Neural progenitor cell (in vitro differentiated cells): ENCODE measurements at regions not wholly inside any gene's neighbourhood (a gene's known extent, or its start where the extent isn't known, plus 50 kb on each side); places are given as distances from the start of the nearest gene placed in this dataset.
"Not testable (repeated sequence)": the region's sequence is repeated elsewhere in the genome, so short reads cannot be mapped to it uniquely, and the experiment has no call there.

Experiments
- DNase-seq: peaks from one replicate; pipeline ENCODE4 v3.0.0-alpha.2; 2016; ENCODE audit warnings: low spot score
- H2AFZ ChIP-seq: fragments of 200-600 bp; sonication (generic); replicated peaks from 2 replicates; pipeline ENCODE4 v1.6.1; 2016; ENCODE audit warnings: antibody characterized with exemption
- H3F3A ChIP-seq: fragments of 200-600 bp; sonication (generic); 2 replicates; pipeline ENCODE4 v1.6.1; 2016; ENCODE audit warnings: antibody characterized with exemption, low read depth
- H3K27ac ChIP-seq: fragments of 200-600 bp; sonication (generic); 2 replicates; pipeline ENCODE4 v1.5.1; 2016; ENCODE audit warnings: mild to moderate bottlenecking
- H3K27me3 ChIP-seq: fragments of 200-600 bp; sonication (generic); 2 replicates; pipeline ENCODE4 v1.6.1; 2016; ENCODE audit warnings: mild to moderate bottlenecking, moderate library complexity
- H3K36me3 ChIP-seq: fragments of 200-600 bp; sonication (generic); 2 replicates; pipeline ENCODE4 v1.5.1; 2016
- H3K4me1 ChIP-seq: fragments of 200-600 bp; sonication (generic); 2 replicates; pipeline ENCODE4 v1.6.1; 2016; ENCODE audit warnings: mixed run types
- H3K4me2 ChIP-seq: fragments of 200-600 bp; sonication (generic); 2 replicates; pipeline ENCODE4 v1.6.1; 2016
- H3K4me3 ChIP-seq: fragments of 200-600 bp; sonication (generic); 2 replicates; pipeline ENCODE4 v1.5.1; 2016
- H3K79me2 ChIP-seq: fragments of 200-600 bp; sonication (generic); 2 replicates; pipeline ENCODE4 v1.6.1; 2016; ENCODE audit warnings: low read depth
- H3K9ac ChIP-seq: fragments of 200-600 bp; sonication (generic); 2 replicates; pipeline ENCODE4 v1.6.1; 2016
- H3K9me3 ChIP-seq: fragments of 200-600 bp; sonication (generic); 2 replicates; pipeline ENCODE4 v1.5.1; 2016; ENCODE audit warnings: low read depth
- H4K20me1 ChIP-seq: fragments of 200-600 bp; sonication (generic); 2 replicates; pipeline ENCODE4 v1.6.1; 2016; ENCODE audit warnings: low read depth
- H3K27ac Mint-ChIP-seq: 3 replicates; pipeline ENCODE4 v1.8.0; 2021; ENCODE audit warnings: mixed read lengths
- H3K27me3 Mint-ChIP-seq: 2 replicates; pipeline ENCODE4 v1.8.0; 2022; ENCODE audit warnings: low read depth, mild to moderate bottlenecking, inconsistent platforms, moderate library complexity, mixed read lengths; ENCODE audit not compliant: insufficient read depth
- H3K36me3 Mint-ChIP-seq: 3 replicates; pipeline ENCODE4 v1.8.0; 2021; ENCODE audit warnings: mixed read lengths
- H3K4me1 Mint-ChIP-seq: 3 replicates; pipeline ENCODE4 v1.8.0; 2021; ENCODE audit warnings: mixed read lengths
- H3K4me3 Mint-ChIP-seq: 3 replicates; pipeline ENCODE4 v1.8.0; 2021; ENCODE audit warnings: mild to moderate bottlenecking, moderate library complexity, mixed read lengths
- H3K9me3 Mint-ChIP-seq: 3 replicates; pipeline ENCODE4 v1.8.0; 2020; ENCODE audit warnings: mixed read lengths
- EZH2 ChIP-seq: fragments of 200-600 bp; sonication (generic); IDR thresholded peaks from 2 replicates; pipeline ENCODE4 v1.6.1; 2017; ENCODE audit warnings: antibody characterized with exemption, mild to moderate bottlenecking, moderate library complexity
- EZH2phosphoT487 ChIP-seq: fragments of 200-600 bp; sonication (generic); IDR thresholded peaks from 2 replicates; pipeline ENCODE4 v1.6.1; 2017; ENCODE audit warnings: antibody characterized with exemption
- TF ChIP-seq, protein P1 (sequence below): fragments of 200-600 bp; sonication (generic); IDR thresholded peaks from 2 replicates; pipeline ENCODE4 v1.5.1; 2017; ENCODE audit warnings: antibody characterized with exemption, mild to moderate bottlenecking

GRCh38 chr2:16057661-16058060 lies 117.3 kb downstream of the MYCN start:
- H3K9me3 Mint-ChIP-seq: peaks cover 25% of the 10 kb centered on the region
- TF ChIP-seq EZH2phosphoT487: no peak
- TF ChIP-seq EZH2: no peak
- no peak overlapping the region for H3K4me2 ChIP-seq

DNA sequence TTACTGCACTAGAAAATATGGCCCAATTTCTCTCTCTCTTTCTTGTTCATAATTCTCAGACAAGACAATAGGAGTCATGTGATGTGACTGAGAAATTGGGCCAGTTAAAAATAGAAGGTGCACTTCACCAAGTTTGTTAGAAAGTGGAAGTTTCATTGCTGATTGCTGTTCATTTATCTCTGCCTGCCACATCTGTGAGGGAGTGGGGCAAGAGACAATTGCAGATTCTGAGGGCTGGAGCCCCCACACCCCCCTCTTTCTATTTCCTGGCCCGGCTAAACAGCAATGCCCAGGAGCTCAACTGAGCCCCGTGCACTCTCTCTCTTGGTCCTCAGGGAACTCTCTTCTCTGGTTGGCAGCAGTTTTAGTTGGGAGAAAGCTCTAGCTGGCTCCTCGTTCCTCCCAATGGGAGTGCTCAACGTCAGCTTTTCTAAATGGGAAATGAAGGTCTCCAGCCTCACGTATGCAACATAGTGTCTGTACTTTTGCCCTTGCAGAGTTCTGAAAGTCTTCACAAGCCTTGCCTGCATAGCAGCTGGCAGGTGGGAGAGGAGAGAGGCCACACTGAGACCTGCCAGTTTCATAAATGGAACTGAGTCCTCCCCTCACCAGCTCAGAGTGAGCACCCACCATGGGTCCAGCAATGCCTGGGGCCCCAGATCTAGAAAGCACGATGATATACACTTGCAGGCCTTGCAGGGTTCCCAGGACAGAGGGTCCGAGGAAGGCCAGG lies 115.7 kb downstream of the MYCN start:
- Histone ChIP-seq H4K20me1 (no peaks in the 10 kb centered on the region), H3K4me2 (no peak overlapping the region), H3K36me3 (no peaks in the 10 kb centered on the region), H3K4me3 (no peak overlapping the region), H3K79me2 (no peaks in the 10 kb centered on the region), H3K27ac (no peak overlapping the region), H3K4me1 (peaks cover 3% of the 10 kb centered on the region), H3K9me3 (no peaks in the 10 kb centered on the region), H3F3A (no peaks in the 10 kb centered on the region), H3K9ac (no peak overlapping the region), H3K27me3 (no peaks in the 10 kb centered on the region), H2AFZ (peak overlapping the region; percentile 64)
- no peak for TF ChIP-seq EZH2phosphoT487
- TF ChIP-seq, protein P1, sequence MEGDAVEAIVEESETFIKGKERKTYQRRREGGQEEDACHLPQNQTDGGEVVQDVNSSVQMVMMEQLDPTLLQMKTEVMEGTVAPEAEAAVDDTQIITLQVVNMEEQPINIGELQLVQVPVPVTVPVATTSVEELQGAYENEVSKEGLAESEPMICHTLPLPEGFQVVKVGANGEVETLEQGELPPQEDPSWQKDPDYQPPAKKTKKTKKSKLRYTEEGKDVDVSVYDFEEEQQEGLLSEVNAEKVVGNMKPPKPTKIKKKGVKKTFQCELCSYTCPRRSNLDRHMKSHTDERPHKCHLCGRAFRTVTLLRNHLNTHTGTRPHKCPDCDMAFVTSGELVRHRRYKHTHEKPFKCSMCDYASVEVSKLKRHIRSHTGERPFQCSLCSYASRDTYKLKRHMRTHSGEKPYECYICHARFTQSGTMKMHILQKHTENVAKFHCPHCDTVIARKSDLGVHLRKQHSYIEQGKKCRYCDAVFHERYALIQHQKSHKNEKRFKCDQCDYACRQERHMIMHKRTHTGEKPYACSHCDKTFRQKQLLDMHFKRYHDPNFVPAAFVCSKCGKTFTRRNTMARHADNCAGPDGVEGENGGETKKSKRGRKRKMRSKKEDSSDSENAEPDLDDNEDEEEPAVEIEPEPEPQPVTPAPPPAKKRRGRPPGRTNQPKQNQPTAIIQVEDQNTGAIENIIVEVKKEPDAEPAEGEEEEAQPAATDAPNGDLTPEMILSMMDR: no peak
- no peak for TF ChIP-seq EZH2
- DNase-seq: no peak
- H3K9me3 Mint-ChIP-seq: peaks cover 11% of the 10 kb centered on the region
- peaks cover 11% of the 10 kb centered on the region for H3K27me3 Mint-ChIP-seq
- no peaks in the 10 kb centered on the region for H3K36me3 Mint-ChIP-seq
- H3K27ac Mint-ChIP-seq: no peak overlapping the region
- H3K4me1 Mint-ChIP-seq: peaks cover 20% of the 10 kb centered on the region
- no peak overlapping the region for H3K4me3 Mint-ChIP-seq

More at GRCh38 chr2:16057661-16058060, 117.3 kb downstream of the MYCN start:
- H4K20me1 ChIP-seq: no peaks in the 10 kb centered on the region
- no peak overlapping the region for H3K27ac ChIP-seq
- Mint-ChIP-seq H3K36me3 (peaks cover 3% of the 10 kb centered on the region), H3K27ac (no peak overlapping the region), H3K27me3 (peaks cover 11% of the 10 kb centered on the region), H3K4me3 (no peak overlapping the region), H3K4me1 (peaks cover 13% of the 10 kb centered on the region)
- H3K79me2 ChIP-seq: no peaks in the 10 kb centered on the region
- H3K9ac ChIP-seq: no peak overlapping the region
- no peaks in the 10 kb centered on the region for H3F3A ChIP-seq
- no peaks in the 10 kb centered on the region for H3K4me1 ChIP-seq
- no peak for DNase-seq
- no peak overlapping the region for H3K4me3 ChIP-seq
- no peak overlapping the region for H2AFZ ChIP-seq
- H3K36me3 ChIP-seq: no peaks in the 10 kb centered on the region
- no peaks in the 10 kb centered on the region for H3K27me3 ChIP-seq
- H3K9me3 ChIP-seq: peaks cover under 1% of the 10 kb centered on the region

DNA sequence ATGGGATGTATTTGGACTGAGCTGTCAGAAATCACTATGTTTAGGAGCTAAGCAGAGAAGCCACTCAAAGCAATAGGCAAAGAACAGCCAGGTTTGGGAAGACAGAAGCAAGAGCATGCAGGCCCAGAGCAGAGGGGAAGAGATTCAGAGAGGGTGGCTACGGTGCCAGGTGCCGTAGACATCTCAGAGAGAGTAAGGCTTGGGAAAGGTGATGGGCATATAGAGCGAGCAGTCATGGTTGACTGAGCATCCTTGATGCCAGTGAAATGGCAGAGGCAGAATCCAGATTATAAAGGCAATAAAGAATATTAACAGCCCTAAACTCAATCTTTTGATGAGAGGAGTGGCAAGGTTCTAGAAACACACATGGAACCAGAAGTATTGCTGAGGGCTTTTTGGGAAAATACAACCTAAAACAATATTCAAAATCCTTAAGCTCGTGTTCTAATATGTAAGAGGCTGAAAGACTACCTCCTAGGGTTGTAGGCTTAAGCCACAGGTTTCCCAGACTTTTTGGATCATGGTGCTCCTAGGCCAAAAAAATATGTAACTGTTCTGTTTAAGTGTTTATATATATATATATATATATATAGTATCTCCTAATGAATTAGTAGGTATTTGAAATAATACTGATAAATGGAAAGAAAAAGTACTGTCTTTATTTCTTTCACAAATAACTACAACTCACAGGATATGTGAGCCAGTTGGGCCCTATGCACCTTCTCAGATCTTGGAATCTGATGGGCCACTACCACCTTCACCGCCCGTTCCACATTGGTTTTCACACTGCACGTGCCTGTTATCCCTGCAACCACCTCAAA lies 113.3 kb downstream of the MYCN start:
- no peak overlapping the region for H3K4me2 ChIP-seq
- no peak for TF ChIP-seq EZH2phosphoT487
- TF ChIP-seq, protein P1: no peak
- no peak for TF ChIP-seq EZH2

DNA sequence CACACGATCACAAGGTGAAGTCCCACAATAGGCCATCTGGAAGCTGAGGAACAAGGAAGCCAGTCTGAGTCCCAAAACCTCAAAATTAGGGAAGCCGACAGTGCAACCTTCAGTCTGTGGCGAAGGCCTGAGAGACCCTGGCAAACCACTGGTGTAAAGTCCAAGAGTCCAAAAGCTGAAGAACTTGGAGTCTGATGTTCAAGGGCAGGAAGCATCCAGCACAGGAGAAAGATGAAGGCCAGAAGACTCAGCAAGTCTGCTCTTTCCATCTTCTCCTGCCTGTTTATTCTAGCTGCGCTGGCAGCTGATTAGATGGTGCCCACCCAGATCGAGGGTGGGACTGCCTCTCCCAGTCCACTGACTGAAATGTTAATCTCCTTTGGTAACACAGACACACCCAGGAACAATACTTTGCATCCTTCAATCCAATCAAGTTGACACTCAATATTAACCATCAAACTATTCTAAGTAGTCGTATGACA lies 112.3 kb downstream of the MYCN start:
- not testable (repeated sequence) for H3K9ac ChIP-seq, H3K27me3 ChIP-seq, H3K36me3 ChIP-seq, H3K36me3 Mint-ChIP-seq, H3K9me3 ChIP-seq, H4K20me1 ChIP-seq, H3F3A ChIP-seq, H3K9me3 Mint-ChIP-seq, H3K4me2 ChIP-seq, DNase-seq, H3K4me3 ChIP-seq, H2AFZ ChIP-seq, H3K4me3 Mint-ChIP-seq, H3K27ac ChIP-seq, H3K79me2 ChIP-seq, H3K27me3 Mint-ChIP-seq, H3K27ac Mint-ChIP-seq
- H3K4me1 ChIP-seq: peaks cover 11% of the 10 kb centered on the region
- peaks cover 34% of the 10 kb centered on the region for H3K4me1 Mint-ChIP-seq

More for the DNA sequence above, 113.3 kb downstream of the MYCN start:
- Histone ChIP-seq H3K9me3 (no peaks in the 10 kb centered on the region), H2AFZ (no peak overlapping the region), H3K79me2 (no peaks in the 10 kb centered on the region), H3K9ac (no peak overlapping the region), H3K4me1 (peaks cover 11% of the 10 kb centered on the region), H3K27ac (no peak overlapping the region), H3K36me3 (no peaks in the 10 kb centered on the region), H3F3A (no peaks in the 10 kb centered on the region), H4K20me1 (no peaks in the 10 kb centered on the region), H3K4me3 (no peak overlapping the region), H3K27me3 (no peaks in the 10 kb centered on the region)
- no peak overlapping the region for H3K4me3 Mint-ChIP-seq
- no peaks in the 10 kb centered on the region for H3K36me3 Mint-ChIP-seq
- no peak overlapping the region for H3K27ac Mint-ChIP-seq
- H3K4me1 Mint-ChIP-seq: peaks cover 34% of the 10 kb centered on the region
- H3K27me3 Mint-ChIP-seq: peaks cover 8% of the 10 kb centered on the region
- DNase-seq: no peak
- H3K9me3 Mint-ChIP-seq: peaks cover 4% of the 10 kb centered on the region
